ENCODE measurements at regions not wholly inside any gene's neighbourhood (a gene's known extent, or its start where the extent isn't known, plus 50 kb on each side); places are given as distances from the start of the nearest gene placed in this dataset.

Small RNAs in the stretch of these regions (small RNA-seq; reads per million reads assigned to genes)
- gene RF00096 = 0 reads per million in 4 donors

All from upper lobe of left lung (tissue), 4 donors.